HCT116 (cell line): ENCODE measurements at regions not wholly inside any gene's neighbourhood (a gene's known extent, or its start where the extent isn't known, plus 50 kb on each side); places are given as distances from the start of the nearest gene placed in this dataset.

Experiments
- ATAC-seq: fragments of 200-7000 bp; cut with Tn5 transposase; 2 replicates; pipeline ENCODE4 v1.9.1; 2020; ENCODE audit warnings: mild to moderate bottlenecking, moderate library complexity
- BruUV-seq: library from RNA; stranded (reverse); fragments of 400-500 nt; replicated peaks from 2 replicates; lab custom pipeline; 2021; lab: Mats Ljungman, UMichigan
- CTCF ChIA-PET: fragments of 300-600 bp; sonication (Branson Sonifier 250); formaldehyde crosslinking; loops from one replicate; lab custom pipeline; 2021; ENCODE audit warnings: antibody characterized with exemption; lab: Charles Lee
- POLR2A ChIA-PET: fragments of 300-600, 350-600 bp; sonication (Branson Sonifier 250); formaldehyde crosslinking; loops from one replicate; lab custom pipeline; 2021; ENCODE audit warnings: antibody characterized with exemption; lab: Charles Lee
- RAD21 ChIA-PET, 2 experiments: fragments of 300-600 bp; sonication (Branson Sonifier 250); formaldehyde crosslinking; loops; one replicate each; lab custom pipeline; 2023; ENCODE audit warnings: low total read pairs in 2 of 2; ENCODE audit not compliant: uncharacterized antibody in 2 of 2, unreplicated experiment in 2 of 2, low non-redundant PET in 1 of 2; lab: Charles Lee
- DNase-seq: peaks from one replicate; pipeline ENCODE4 v3.0.0-alpha.2; 2010; ENCODE audit warnings: low read depth, low spot score
- H2AFZ ChIP-seq: fragments of 200-600 bp; shearing (Covaris generic), sonication (generic); 2 replicates; pipeline ENCODE4 v1.6.1; 2017; ENCODE audit warnings: low read depth, mixed run types, mixed read lengths, antibody characterized with exemption, low read length; ENCODE audit not compliant: poor library complexity, severe bottlenecking
- H3K27ac ChIP-seq: 2 replicates; pipeline ENCODE4 v1.5.1; 2012; ENCODE audit warnings: low read depth, low read length
- H3K27me3 ChIP-seq: fragments of 200-600 bp; sonication (generic); 2 replicates; pipeline ENCODE4 v1.6.1; 2016; ENCODE audit warnings: mixed run types, low read length, mixed read lengths; ENCODE audit not compliant: insufficient read depth
- H3K36me3 ChIP-seq, 2 experiments: fragments of 200-500 bp in 1 of 2; fragments of 200-600 bp in 1 of 2; sonication (Bioruptor generic) in 1 of 2; sonication (generic) in 1 of 2; 2 replicates each; pipeline versions ENCODE4 v1.5.1 to v1.6.1; 2014 to 2016; ENCODE audit warnings: low read length in 2 of 2, inconsistent platforms in 1 of 2, mixed read lengths in 1 of 2, mixed run types in 1 of 2; ENCODE audit not compliant: insufficient read depth in 2 of 2, control insufficient read depth in 1 of 2
- H3K4me1 ChIP-seq, 2 experiments: fragments of 200-600 bp in 1 of 2; sonication (generic) in 1 of 2; 2 replicates each; pipeline versions ENCODE4 v1.5.1 to v1.6.1; 2012 to 2017; ENCODE audit warnings: low read length in 2 of 2, inconsistent platforms in 1 of 2, mild to moderate bottlenecking in 1 of 2, mixed read lengths in 1 of 2, mixed run types in 1 of 2, moderate library complexity in 1 of 2; ENCODE audit not compliant: insufficient read depth in 2 of 2, control insufficient read depth in 1 of 2
- H3K4me2 ChIP-seq: fragments of 200-600 bp; sonication (generic); 2 replicates; pipeline ENCODE4 v1.6.1; 2017; ENCODE audit warnings: mixed run types, low read length, mixed read lengths
- H3K4me3 ChIP-seq, 2 experiments: fragments of 200-600 bp in 1 of 2; sonication (generic) in 1 of 2; replicated peaks in 1 of 2; 2 replicates each; pipeline ENCODE4 v1.5.1; 2011 to 2016; ENCODE audit warnings: low read length in 2 of 2, control low read depth in 1 of 2, low read depth in 1 of 2, mild to moderate bottlenecking in 1 of 2, mixed read lengths in 1 of 2, mixed run types in 1 of 2
- H3K79me2 ChIP-seq: fragments of 200-600 bp; sonication (generic); 2 replicates; pipeline ENCODE4 v1.6.1; 2017; ENCODE audit warnings: mild to moderate bottlenecking, mixed run types, low read length, moderate library complexity, mixed read lengths; ENCODE audit not compliant: insufficient read depth
- H3K9ac ChIP-seq: fragments of 200-600 bp; sonication (generic); 2 replicates; pipeline ENCODE4 v1.6.1; 2016; ENCODE audit warnings: low read length, mixed read lengths
- H3K9me2 ChIP-seq: fragments of 200-600 bp; sonication (generic), shearing (Covaris generic); 2 replicates; pipeline ENCODE4 v1.6.1; 2017; ENCODE audit warnings: mixed run types, mild to moderate bottlenecking, moderate library complexity; ENCODE audit not compliant: insufficient read depth
- H3K9me3 ChIP-seq, 2 experiments: fragments of 200-500 bp in 1 of 2; fragments of 200-600 bp in 1 of 2; sonication (Bioruptor generic) in 1 of 2; sonication (generic) in 1 of 2; 2 replicates each; pipeline ENCODE4 v1.6.1; 2014 to 2017; ENCODE audit warnings: low read length in 2 of 2, mixed read lengths in 2 of 2, inconsistent platforms in 1 of 2, low read depth in 1 of 2, mild to moderate bottlenecking in 1 of 2, mixed run types in 1 of 2, moderate library complexity in 1 of 2; ENCODE audit not compliant: control insufficient read depth in 1 of 2, insufficient read depth in 1 of 2
- H4K20me1 ChIP-seq: fragments of 200-600 bp; sonication (generic), shearing (Covaris generic); 2 replicates; pipeline ENCODE4 v1.6.1; 2017; ENCODE audit warnings: mixed run types, mild to moderate bottlenecking, moderate library complexity; ENCODE audit not compliant: insufficient read depth
- ATF3 ChIP-seq: IDR thresholded peaks from 2 replicates; pipeline ENCODE4 v1.6.1; 2012
- CBX3 ChIP-seq: IDR thresholded peaks from 2 replicates; pipeline ENCODE4 v1.6.1; 2012; ENCODE audit warnings: low read depth
- CEBPB ChIP-seq: IDR thresholded peaks from 2 replicates; pipeline ENCODE4 v1.6.1; 2012; ENCODE audit warnings: low read depth
- CTCF ChIP-seq, 3 experiments: fragments of 200-600 bp in 1 of 3; sonication (generic) in 1 of 3; IDR thresholded peaks in 2 of 3; conservative IDR thresholded peaks in 1 of 3; 2 replicates each; pipeline ENCODE4 v1.5.1; 2012 to 2017; ENCODE audit warnings: low read depth in 2 of 3, low read length in 2 of 3, antibody characterized with exemption in 1 of 3, borderline replicate concordance in 1 of 3, control low read depth in 1 of 3, mild to moderate bottlenecking in 1 of 3, mixed read lengths in 1 of 3, mixed run types in 1 of 3, moderate library complexity in 1 of 3; ENCODE audit not compliant: insufficient read depth in 1 of 3
- ELF1 ChIP-seq: IDR thresholded peaks from 2 replicates; pipeline ENCODE4 v1.6.1; 2012; ENCODE audit warnings: low read depth, borderline replicate concordance
- FOSL1 ChIP-seq: IDR thresholded peaks from 2 replicates; pipeline ENCODE4 v1.6.1; 2012; ENCODE audit warnings: low read depth
- JUND ChIP-seq: IDR thresholded peaks from 2 replicates; pipeline ENCODE4 v1.6.1; 2012
- POLR2A ChIP-seq: IDR thresholded peaks from 2 replicates; pipeline ENCODE4 v1.7.0; 2011; ENCODE audit warnings: borderline replicate concordance; ENCODE audit not compliant: insufficient read depth, insufficient read length; ENCODE audit errors: extremely low read depth
- RAD21 ChIP-seq: IDR thresholded peaks from 2 replicates; pipeline ENCODE4 v1.6.1; 2012; ENCODE audit warnings: low read depth, mild to moderate bottlenecking
- REST ChIP-seq: IDR thresholded peaks from 2 replicates; pipeline ENCODE4 v1.6.1; 2012; ENCODE audit warnings: low read depth
- SIN3A ChIP-seq: IDR thresholded peaks from 2 replicates; pipeline ENCODE4 v1.6.1; 2012; ENCODE audit warnings: low read depth
- SP1 ChIP-seq: IDR thresholded peaks from 2 replicates; pipeline ENCODE4 v1.6.1; 2012; ENCODE audit warnings: low read depth
- SRF ChIP-seq: IDR thresholded peaks from 2 replicates; pipeline ENCODE4 v1.6.1; 2012; ENCODE audit warnings: low read depth
- TCF7L2 ChIP-seq: IDR thresholded peaks from 2 replicates; pipeline ENCODE4 v1.7.0; 2011; ENCODE audit warnings: borderline replicate concordance, inconsistent platforms; ENCODE audit not compliant: insufficient read depth, insufficient read length; ENCODE audit errors: extremely low read depth
- YY1 ChIP-seq: IDR thresholded peaks from 2 replicates; pipeline ENCODE4 v1.6.1; 2011; ENCODE audit warnings: low read length, low read depth, moderate library complexity, mild to moderate bottlenecking; ENCODE audit not compliant: insufficient replicate concordance; ENCODE audit errors: extremely low read depth
- ZBTB33 ChIP-seq: IDR thresholded peaks from 2 replicates; pipeline ENCODE4 v1.6.1; 2011; ENCODE audit warnings: mild to moderate bottlenecking, low read length, moderate library complexity; ENCODE audit not compliant: insufficient replicate concordance; ENCODE audit errors: extremely low read depth
- ZFX ChIP-seq: fragments of 450-650 bp; IDR thresholded peaks from 2 replicates; pipeline ENCODE4 v1.6.1; 2017
- intact Hi-C: fragments of 100-400 bp; cut with micrococcal nuclease; formaldehyde crosslinking; loops from 2 replicates; pipeline ENCODE4 v1.10.0; 2022
- TF ChIP-seq, protein P1 (sequence below): IDR thresholded peaks from 2 replicates; pipeline ENCODE4 v1.6.1; 2012

GRCh38 chr5:124973661-124974060, 227.2 kb upstream of the ZNF608 start:
- DNase-seq: no peak
- BruUV-seq: no TSS peak
- CTCF ChIA-PET: no interaction called here
- Histone ChIP-seq H2AFZ (no peak overlapping the region), H3K4me1 (no peaks in the 10 kb centered on the region), H3K9me3 (no peaks in the 10 kb centered on the region), H3K36me3 (no peaks in the 10 kb centered on the region), H3K27me3 (no peaks in the 10 kb centered on the region), H3K9me2 (no peaks in the 10 kb centered on the region), H3K9ac (no peak overlapping the region), H3K79me2 (no peaks in the 10 kb centered on the region), H3K4me3 (no peak overlapping the region), H4K20me1 (no peaks in the 10 kb centered on the region), H3K4me2 (no peak overlapping the region), H3K27ac (no peak overlapping the region)
- RAD21 ChIA-PET: no interaction called here
- intact Hi-C loops: no loop called here
- POLR2A ChIA-PET: no interaction called here
- no peak for ATAC-seq
- TF ChIP-seq POLR2A: no peak
- no peak for TF ChIP-seq SRF
- TF ChIP-seq ELF1: no peak
- no peak for TF ChIP-seq CBX3
- TF ChIP-seq, protein P1, sequence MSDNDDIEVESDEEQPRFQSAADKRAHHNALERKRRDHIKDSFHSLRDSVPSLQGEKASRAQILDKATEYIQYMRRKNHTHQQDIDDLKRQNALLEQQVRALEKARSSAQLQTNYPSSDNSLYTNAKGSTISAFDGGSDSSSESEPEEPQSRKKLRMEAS: no peak
- TF ChIP-seq JUND: no peak
- TF ChIP-seq YY1: no peak
- TF ChIP-seq ZFX: no peak
- TF ChIP-seq ZBTB33: no peak
- no peak for TF ChIP-seq CTCF (IDR thresholded peaks at IDR 0.05 in 2 of 3, conservative IDR thresholded peaks at IDR 0.05 in 1 of 3; ENCODE audit: borderline replicate concordance in 1 of 3, insufficient read depth in 1 of 3, low read depth in 2 of 3, low read length in 2 of 3)
- TF ChIP-seq SIN3A: no peak
- no peak for TF ChIP-seq RAD21
- TF ChIP-seq SP1: no peak
- TF ChIP-seq REST: no peak
- no peak for TF ChIP-seq ATF3
- no peak for TF ChIP-seq TCF7L2
- TF ChIP-seq FOSL1: no peak
- no peak for TF ChIP-seq CEBPB
